LNCaP clone FGC (cell line): ENCODE measurements at regions not wholly inside any gene's neighbourhood (a gene's known extent, or its start where the extent isn't known, plus 50 kb on each side); places are given as distances from the start of the nearest gene placed in this dataset.
"Not testable (repeated sequence)": the region's sequence is repeated elsewhere in the genome, so short reads cannot be mapped to it uniquely, and the experiment has no call there.

Experiments
- DNase-seq: peaks from one replicate; pipeline ENCODE4 v3.0.0-alpha.2; 2011; ENCODE audit warnings: low read depth
- H3K4me3 ChIP-seq: 2 replicates; pipeline ENCODE4 v1.5.1; 2011; ENCODE audit warnings: mild to moderate bottlenecking, low read depth, low read length, control low read depth
- CTCF ChIP-seq: IDR thresholded peaks from 2 replicates; pipeline ENCODE4 v1.5.1; 2012; ENCODE audit warnings: mild to moderate bottlenecking; ENCODE audit not compliant: control insufficient read depth, insufficient read depth; ENCODE audit errors: extremely low read depth

GRCh38 chr6:135680964-135681913, 170.3 kb upstream of the PDE7B start:
- H3K4me3 ChIP-seq: no peak overlapping the region
- no peak for DNase-seq
- TF ChIP-seq CTCF: no peak

- DNase-seq: no peak
- no peak for TF ChIP-seq CTCF
- H3K4me3 ChIP-seq: no peak overlapping the region
These were observed 164.7 kb upstream of the PDE7B start for GRCh38 chr6:135686784-135687301.

GRCh38 chr6:135688476-135688875, 163.0 kb upstream of the PDE7B start:
- DNase-seq, H3K4me3 ChIP-seq: not testable (repeated sequence)

GRCh38 chr6:135692426-135692825, 159.1 kb upstream of the PDE7B start:
- H3K4me3 ChIP-seq: no peak overlapping the region
- no peak for TF ChIP-seq CTCF
- no peak for DNase-seq

- H3K4me3 ChIP-seq: no peak overlapping the region
- TF ChIP-seq CTCF: no peak
These were observed 157.6 kb upstream of the PDE7B start for GRCh38 chr6:135693811-135694370.

GRCh38 chr6:135699705-135700104, 151.8 kb upstream of the PDE7B start:
- H3K4me3 ChIP-seq: no peak overlapping the region
- DNase-seq: no peak
- no peak for TF ChIP-seq CTCF

More at GRCh38 chr6:135693811-135694370, 157.6 kb upstream of the PDE7B start:
- DNase-seq: no peak

GRCh38 chr6:135701426-135701825, 150.1 kb upstream of the PDE7B start:
- DNase-seq: no peak

More at GRCh38 chr6:135701426-135701825, 150.1 kb upstream of the PDE7B start:
- no peak for TF ChIP-seq CTCF
- H3K4me3 ChIP-seq: no peak overlapping the region
